H1 (cell line): ENCODE measurements at regions not wholly inside any gene's neighbourhood (a gene's known extent, or its start where the extent isn't known, plus 50 kb on each side); places are given as distances from the start of the nearest gene placed in this dataset.

Experiments
- CTCF ChIA-PET: fragments of 300-600 bp; sonication (Branson Sonifier 250); formaldehyde crosslinking; loops from one replicate; lab custom pipeline; 2021; ENCODE audit not compliant: partially characterized antibody; lab: Charles Lee
- POLR2A ChIA-PET: fragments of 300-600 bp; sonication (Branson Sonifier 250); formaldehyde crosslinking; loops from one replicate; lab custom pipeline; 2021; ENCODE audit warnings: inconsistent platforms; ENCODE audit not compliant: partially characterized antibody; lab: Charles Lee
- DNase-seq, 2 experiments: peaks; one replicate each; pipeline versions ENCODE4 v3.0.0 to v3.0.0-alpha.2; 2010 to 2022; ENCODE audit warnings: low spot score in 2 of 2, low read depth in 1 of 2, mixed read lengths in 1 of 2
- FAIRE-seq: peaks from 2 replicates; lab custom pipeline; 2011; peaks lifted over from hg19 to GRCh38; lab: Jason Lieb, UNC
- H2AFZ ChIP-seq: 2 replicates; pipeline ENCODE4 v1.8.1; 2012; ENCODE audit warnings: low read length, inconsistent platforms
- H2AK5ac ChIP-seq: 2 replicates; pipeline ENCODE4 v1.6.1; 2013; ENCODE audit warnings: low read depth, low read length
- H2BK120ac ChIP-seq: replicated peaks from 2 replicates; pipeline ENCODE3; 2013; ENCODE audit warnings: low read depth, low read length, inconsistent platforms
- H2BK12ac ChIP-seq: 2 replicates; pipeline ENCODE4 v1.6.1; 2013; ENCODE audit warnings: low read depth, low read length
- H2BK15ac ChIP-seq: 2 replicates; pipeline ENCODE4 v1.6.1; 2013; ENCODE audit warnings: low read length
- H2BK20ac ChIP-seq: 2 replicates; pipeline ENCODE4 v1.6.1; 2013; ENCODE audit warnings: low read length
- H2BK5ac ChIP-seq: 2 replicates; pipeline ENCODE4 v1.6.1; 2013; ENCODE audit warnings: low read depth, low read length
- H3K14ac ChIP-seq: 2 replicates; pipeline ENCODE4 v1.6.1; 2013; ENCODE audit warnings: inconsistent platforms; ENCODE audit not compliant: insufficient read length
- H3K18ac ChIP-seq: 2 replicates; pipeline ENCODE4 v1.6.1; 2013; ENCODE audit warnings: low read length; ENCODE audit errors: extremely low read depth
- H3K23ac ChIP-seq: 2 replicates; pipeline ENCODE4 v1.6.1; 2013; ENCODE audit warnings: inconsistent platforms; ENCODE audit not compliant: insufficient read length
- H3K23me2 ChIP-seq: 2 replicates; pipeline ENCODE4 v1.6.1; 2013; ENCODE audit warnings: low read depth, low read length
- H3K27ac ChIP-seq: 2 replicates; pipeline ENCODE4 v1.6.1; 2011; ENCODE audit warnings: low read depth, low read length, inconsistent platforms
- H3K27me3 ChIP-seq, 4 experiments: replicated peaks in 1 of 4; 1 replicate in 1 of 4; 2 replicates in 3 of 4; pipeline versions ENCODE4 v1.6.1 to v1.8.1; 2011 to 2013; ENCODE audit warnings: low read length in 3 of 4, mild to moderate bottlenecking in 3 of 4, inconsistent platforms in 2 of 4, mixed read lengths in 2 of 4, moderate library complexity in 1 of 4; ENCODE audit not compliant: control insufficient read depth in 3 of 4, insufficient read depth in 3 of 4; ENCODE audit errors: extremely low read depth in 1 of 4
- H3K36me3 ChIP-seq, 4 experiments: 2 replicates each; pipeline versions ENCODE4 v1.6.1 to v1.8.1; 2011 to 2013; ENCODE audit warnings: mild to moderate bottlenecking in 4 of 4, low read length in 3 of 4, moderate library complexity in 2 of 4, control low read depth in 1 of 4, inconsistent platforms in 1 of 4; ENCODE audit not compliant: insufficient read depth in 4 of 4, control insufficient read depth in 2 of 4
- H3K4ac ChIP-seq: replicated peaks from 2 replicates; pipeline ENCODE3; 2013; ENCODE audit warnings: low read length, low read depth, mixed read lengths, inconsistent platforms; ENCODE audit not compliant: insufficient read length
- H3K4me1 ChIP-seq, 4 experiments: replicated peaks in 1 of 4; 1 replicate in 1 of 4; 2 replicates in 3 of 4; pipeline versions ENCODE4 v1.6.1 to v1.8.1; 2011 to 2013; ENCODE audit warnings: low read length in 3 of 4, inconsistent platforms in 2 of 4, mixed read lengths in 1 of 4; ENCODE audit not compliant: insufficient read depth in 4 of 4, control insufficient read depth in 3 of 4
- H3K4me2 ChIP-seq, 2 experiments: 2 replicates each; pipeline versions ENCODE4 v1.6.1 to v1.8.1; 2011 to 2013; ENCODE audit warnings: low read depth in 2 of 2, low read length in 2 of 2, control low read depth in 1 of 2, inconsistent platforms in 1 of 2, mild to moderate bottlenecking in 1 of 2; ENCODE audit not compliant: insufficient read depth in 1 of 2
- H3K4me3 ChIP-seq, 4 experiments: fragments of 200-600, 300-600 bp in 1 of 4; sonication (generic), shearing (Covaris generic), sonication (Bioruptor Twin) in 1 of 4; 2 replicates each; pipeline versions ENCODE4 v1.5.1 to v1.8.1; 2011 to 2016; ENCODE audit warnings: low read length in 4 of 4, low read depth in 3 of 4, control low read depth in 2 of 4, inconsistent platforms in 2 of 4, mild to moderate bottlenecking in 2 of 4, mixed read lengths in 1 of 4, moderate library complexity in 1 of 4; ENCODE audit not compliant: insufficient read depth in 2 of 4; ENCODE audit errors: extremely low read depth in 1 of 4
- H3K56ac ChIP-seq: replicated peaks from 2 replicates; pipeline ENCODE3; 2013; ENCODE audit warnings: low read depth, mild to moderate bottlenecking, mixed read lengths, low read length, inconsistent platforms; ENCODE audit not compliant: insufficient read length
- H3K79me1 ChIP-seq: 2 replicates; pipeline ENCODE4 v1.6.1; 2013; ENCODE audit warnings: low read depth, low read length, control low read depth
- H3K79me2 ChIP-seq, 2 experiments: 2 replicates each; pipeline versions ENCODE4 v1.6.1 to v1.8.1; 2012 to 2013; ENCODE audit warnings: low read length in 2 of 2, mild to moderate bottlenecking in 2 of 2, inconsistent platforms in 1 of 2; ENCODE audit not compliant: insufficient read depth in 2 of 2, control insufficient read depth in 1 of 2
- H3K9ac ChIP-seq, 4 experiments: replicated peaks in 1 of 4; 1 replicate in 1 of 4; 2 replicates in 3 of 4; pipeline versions ENCODE4 v1.6.1 to v1.8.1; 2011 to 2013; ENCODE audit warnings: low read depth in 3 of 4, low read length in 3 of 4, control low read depth in 2 of 4, mild to moderate bottlenecking in 2 of 4, moderate library complexity in 2 of 4, inconsistent platforms in 1 of 4; ENCODE audit errors: extremely low read depth in 1 of 4
- H3K9me3 ChIP-seq, 2 experiments: 2 replicates each; pipeline versions ENCODE4 v1.6.1 to v1.8.1; 2012 to 2013; ENCODE audit warnings: mild to moderate bottlenecking in 2 of 2, moderate library complexity in 2 of 2, control low read depth in 1 of 2, inconsistent platforms in 1 of 2, low read depth in 1 of 2, low read length in 1 of 2, mixed read lengths in 1 of 2; ENCODE audit not compliant: insufficient read depth in 2 of 2
- H4K20me1 ChIP-seq, 2 experiments: replicated peaks in 1 of 2; 2 replicates each; pipeline versions ENCODE3 to v1.8.1; 2011 to 2013; ENCODE audit warnings: inconsistent platforms in 2 of 2, low read length in 2 of 2, mild to moderate bottlenecking in 1 of 2; ENCODE audit not compliant: insufficient read depth in 2 of 2, control insufficient read depth in 1 of 2
- H4K5ac ChIP-seq: 2 replicates; pipeline ENCODE4 v1.6.1; 2013; ENCODE audit warnings: low read length, low read depth, mixed read lengths, inconsistent platforms; ENCODE audit not compliant: insufficient read length
- H4K8ac ChIP-seq: 2 replicates; pipeline ENCODE4 v1.8.0; 2013; ENCODE audit warnings: mild to moderate bottlenecking, moderate library complexity, low read length, inconsistent platforms; ENCODE audit not compliant: insufficient read depth; ENCODE audit errors: extremely low read depth
- H4K91ac ChIP-seq: replicated peaks from 2 replicates; pipeline ENCODE3; 2013; ENCODE audit warnings: low read length, mixed read lengths, inconsistent platforms; ENCODE audit not compliant: insufficient read length
- BCL11A ChIP-seq, 2 experiments: IDR thresholded peaks; one replicate each; pipeline ENCODE4 v1.6.1; 2011; ENCODE audit warnings: low read depth in 2 of 2, low read length in 2 of 2, mild to moderate bottlenecking in 2 of 2
- BRCA1 ChIP-seq: IDR thresholded peaks from 2 replicates; pipeline ENCODE4 v1.6.1; 2012; ENCODE audit warnings: low read depth, low read length, improper control_type of control experiment
- EP300 ChIP-seq, 2 experiments: IDR thresholded peaks; 1 replicate in 1 of 2; 2 replicates in 1 of 2; pipeline ENCODE4 v1.6.1; 2011 to 2012; ENCODE audit warnings: low read depth in 2 of 2, low read length in 2 of 2, mild to moderate bottlenecking in 2 of 2, borderline replicate concordance in 1 of 2, inconsistent platforms in 1 of 2, moderate library complexity in 1 of 2
- GTF2F1 ChIP-seq: IDR thresholded peaks from 2 replicates; pipeline ENCODE4 v1.6.1; 2012; ENCODE audit warnings: low read depth, low read length, improper control_type of control experiment, borderline replicate concordance
- KDM4A ChIP-seq: IDR thresholded peaks from one replicate; pipeline ENCODE4 v1.7.1; 2012; ENCODE audit warnings: low read depth, mild to moderate bottlenecking, moderate library complexity, low read length, inconsistent platforms; ENCODE audit not compliant: severe bottlenecking
- RNF2 ChIP-seq: fragments of 200-900, 300-1000 bp; sonication (generic); IDR thresholded peaks from 2 replicates; pipeline ENCODE4 v1.7.1; 2016; ENCODE audit warnings: borderline replicate concordance, low read depth, mild to moderate bottlenecking, antibody characterized with exemption, low read length; ENCODE audit not compliant: poor library complexity, severe bottlenecking; ENCODE audit errors: missing control alignments
- RXRA ChIP-seq: IDR thresholded peaks from 2 replicates; pipeline ENCODE4 v1.6.1; 2011; ENCODE audit warnings: low read depth, mild to moderate bottlenecking, low read length, moderate library complexity; ENCODE audit not compliant: insufficient read depth
- SAP30 ChIP-seq: fragments of 300-600 bp; sonication (generic); IDR thresholded peaks from 2 replicates; pipeline ENCODE4 v1.7.1; 2012; ENCODE audit warnings: low read length, moderate library complexity, mild to moderate bottlenecking, inconsistent platforms; ENCODE audit not compliant: insufficient read depth, insufficient replicate concordance
- SP4 ChIP-seq: IDR thresholded peaks from 2 replicates; pipeline ENCODE4 v1.6.1; 2012; ENCODE audit warnings: low read length, inconsistent platforms
- TEAD4 ChIP-seq: IDR thresholded peaks from 2 replicates; pipeline ENCODE4 v1.6.1; 2012; ENCODE audit warnings: low read depth, low read length, inconsistent platforms, mixed read lengths
- YY1 ChIP-seq: IDR thresholded peaks from 2 replicates; pipeline ENCODE4 v1.6.1; 2011; ENCODE audit warnings: low read depth, mild to moderate bottlenecking, low read length
- ZNF274 ChIP-seq: IDR thresholded peaks from 2 replicates; pipeline ENCODE4 v1.7.0; 2012; ENCODE audit warnings: low read length, borderline replicate concordance; ENCODE audit errors: extremely low read depth
- WGBS, 2 experiments: shearing (Covaris generic) in 1 of 2; methylation state at CpG; one replicate each; pipeline versions ENCODE4 v1.1.6 to v1.1.7; 2013 to 2015; ENCODE audit warnings: low lambda C conversion rate in 2 of 2, mixed read lengths in 2 of 2, inconsistent platforms in 1 of 2, low coverage in 1 of 2, missing lambda C conversion rate in 1 of 2; ENCODE audit not compliant: insufficient replicate concordance in 2 of 2, insufficient coverage in 1 of 2, insufficient read length in 1 of 2; ENCODE audit errors: extremely low coverage in 1 of 2, missing lambda C conversion rate in 1 of 2; 5-methylcytosine and 5-hydroxymethylcytosine counted together

- POLR2A ChIA-PET, result no interaction called here
- Histone ChIP-seq H3K23ac (no peak overlapping the region), H3K4me1 (no peaks in the 10 kb centered on the region), H4K91ac (no peak overlapping the region), H3K9me3 (peaks cover 3 to 7% of the 10 kb centered on the region in 2 experiments; a peak in 3 of 4 replicates), H3K4ac (no peak overlapping the region), H2BK20ac (no peak overlapping the region), H3K27ac (no peak overlapping the region), H3K36me3 (no peaks in the 10 kb centered on the region), H4K5ac (no peak overlapping the region), H3K79me2 (no peaks in the 10 kb centered on the region), H3K14ac (no peak overlapping the region), H3K79me1 (no peaks in the 10 kb centered on the region), H4K8ac (no peak overlapping the region), H2BK5ac (no peak overlapping the region), H2AFZ (no peak overlapping the region), H3K4me3 (no peak overlapping the region), H3K4me2 (no peak overlapping the region), H3K9ac (no peak overlapping the region), H2BK12ac (no peak overlapping the region), H4K20me1 (no peaks in the 10 kb centered on the region), H2BK120ac (no peak overlapping the region), H3K27me3 (no peaks in the 10 kb centered on the region), H2AK5ac (no peak overlapping the region), H3K18ac (no peak overlapping the region), H3K56ac (no peak overlapping the region), H2BK15ac (no peak overlapping the region), H3K23me2 (no peaks in the 10 kb centered on the region)
- FAIRE-seq, result no peak
- TF ChIP-seq EP300 (IDR thresholded peaks at IDR 0.05; ENCODE audit: borderline replicate concordance in 1 of 2, low read depth in 2 of 2, low read length in 2 of 2), result no peak
- TF ChIP-seq BCL11A (IDR thresholded peaks at IDR 0.05; ENCODE audit: low read depth in 2 of 2, low read length in 2 of 2), result no peak
- no peak for TF ChIP-seq GTF2F1
- TF ChIP-seq RNF2, result no peak
- no peak for TF ChIP-seq TEAD4
- TF ChIP-seq ZNF274, result no peak
- no peak for TF ChIP-seq YY1
- no peak for TF ChIP-seq KDM4A
- TF ChIP-seq BRCA1, result no peak
- TF ChIP-seq SAP30, result no peak
- TF ChIP-seq SP4, result no peak
- no peak for TF ChIP-seq RXRA
- CTCF ChIA-PET, result no interaction called here
- 77% methylated on average over 1 of the region's 1 CpG; no CpG with 5 or more reads in 1 of the 2 experiments for WGBS, 2 experiments
- DNase-seq, result no peak
Observed at GRCh38 chr14:66435683-66436082, 50.5 kb upstream of the CCDC196 start.
